Peyer's patch (tissue), 4 donors: ENCODE measurements at regions not wholly inside any gene's neighbourhood (a gene's known extent, or its start where the extent isn't known, plus 50 kb on each side); places are given as distances from the start of the nearest gene placed in this dataset.
"Not testable (repeated sequence)": the region's sequence is repeated elsewhere in the genome, so short reads cannot be mapped to it uniquely, and the experiment has no call there.

ENCODE experiments used
- DNase-seq, 3 donors: peaks; one replicate each; pipeline ENCODE4 v3.0.0-alpha.2; 2017 to 2019
- H3K27ac ChIP-seq, 4 donors: fragments of 200-600 bp; sonication (generic); one replicate each; pipeline ENCODE4 v1.5.1; 2016 to 2019
- H3K27me3 ChIP-seq, 2 donors: fragments of 200-600 bp; sonication (generic); one replicate each; pipeline ENCODE4 v1.5.1; 2019
- H3K36me3 ChIP-seq, 3 donors: fragments of 200-600 bp; sonication (generic); one replicate each; pipeline ENCODE4 v1.5.1; 2016 to 2019
- H3K4me1 ChIP-seq, 4 donors: fragments of 200-600 bp; sonication (generic); one replicate each; pipeline ENCODE4 v1.5.1; 2016 to 2019
- H3K4me3 ChIP-seq, 4 donors: fragments of 200-600 bp; sonication (generic); 1 replicate in 3 of 4; 2 replicates in 1 of 4; pipeline ENCODE4 v1.5.1; 2016 to 2019; ENCODE audit warnings: mild to moderate bottlenecking in 1 of 4
- H3K9me3 ChIP-seq, 4 donors: fragments of 200-600 bp; sonication (generic); one replicate each; pipeline ENCODE4 v1.5.1; 2016 to 2019; ENCODE audit warnings: mild to moderate bottlenecking in 1 of 4
- POLR2A ChIP-seq, 2 donors: fragments of 450-650 bp; IDR thresholded peaks; one replicate each; pipeline ENCODE4 v1.5.1; 2017; ENCODE audit warnings: antibody characterized with exemption in 2 of 2, mild to moderate bottlenecking in 2 of 2, moderate library complexity in 2 of 2
- TF ChIP-seq, protein P1 (sequence below), 6 experiments: fragments of 450-650 bp in 4 of 6; fragments of 200-600 bp in 2 of 6; sonication (generic) in 1 of 6; IDR thresholded peaks; one replicate each; pipeline ENCODE4 v1.5.1; 2017 to 2019; ENCODE audit warnings: antibody characterized with exemption in 6 of 6, mild to moderate bottlenecking in 3 of 6, moderate library complexity in 1 of 6

DNA sequence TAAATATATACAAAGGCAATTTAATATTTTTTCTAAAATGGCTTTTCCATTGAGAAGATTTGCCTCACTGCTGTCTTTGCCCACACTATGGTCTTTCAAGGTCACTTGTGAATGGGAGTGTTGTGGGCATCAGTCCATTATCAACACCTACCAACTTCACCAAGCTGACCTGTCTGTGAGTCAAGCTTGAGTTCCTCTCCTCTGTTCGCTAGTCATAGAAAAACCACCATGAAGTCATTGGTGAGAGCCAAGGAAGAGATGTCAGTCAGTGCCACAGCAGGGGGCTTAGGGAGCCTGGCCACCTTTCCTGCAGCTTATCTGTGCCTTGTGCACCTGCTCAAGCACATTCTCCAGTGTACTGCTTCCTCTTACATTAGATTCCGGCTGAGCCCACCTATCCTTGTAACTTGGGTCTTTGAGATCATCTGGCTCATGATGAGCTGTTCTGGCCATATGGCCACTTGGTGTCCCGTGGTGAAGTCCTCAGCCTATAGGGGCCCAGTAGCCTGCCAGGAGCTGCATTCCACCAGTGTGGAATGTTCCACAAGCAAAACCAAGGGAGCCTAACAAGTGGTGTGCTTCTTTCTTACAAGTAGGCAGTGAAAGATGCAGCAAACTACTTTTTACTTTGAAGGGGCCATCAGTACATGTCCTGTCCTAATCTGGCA lies 80.8 kb upstream of the C12orf71 start:
- Histone ChIP-seq H3K27me3 (no peaks in the 10 kb centered on the region), H3K27ac (peak overlapping the region in 2 of 4 donors; percentile 8 to 35), H3K4me1 (no peaks in the 10 kb centered on the region), H3K36me3 (no peaks in the 10 kb centered on the region), H3K9me3 (no peaks in the 10 kb centered on the region), H3K4me3 (no peak overlapping the region)
- TF ChIP-seq, protein P1, sequence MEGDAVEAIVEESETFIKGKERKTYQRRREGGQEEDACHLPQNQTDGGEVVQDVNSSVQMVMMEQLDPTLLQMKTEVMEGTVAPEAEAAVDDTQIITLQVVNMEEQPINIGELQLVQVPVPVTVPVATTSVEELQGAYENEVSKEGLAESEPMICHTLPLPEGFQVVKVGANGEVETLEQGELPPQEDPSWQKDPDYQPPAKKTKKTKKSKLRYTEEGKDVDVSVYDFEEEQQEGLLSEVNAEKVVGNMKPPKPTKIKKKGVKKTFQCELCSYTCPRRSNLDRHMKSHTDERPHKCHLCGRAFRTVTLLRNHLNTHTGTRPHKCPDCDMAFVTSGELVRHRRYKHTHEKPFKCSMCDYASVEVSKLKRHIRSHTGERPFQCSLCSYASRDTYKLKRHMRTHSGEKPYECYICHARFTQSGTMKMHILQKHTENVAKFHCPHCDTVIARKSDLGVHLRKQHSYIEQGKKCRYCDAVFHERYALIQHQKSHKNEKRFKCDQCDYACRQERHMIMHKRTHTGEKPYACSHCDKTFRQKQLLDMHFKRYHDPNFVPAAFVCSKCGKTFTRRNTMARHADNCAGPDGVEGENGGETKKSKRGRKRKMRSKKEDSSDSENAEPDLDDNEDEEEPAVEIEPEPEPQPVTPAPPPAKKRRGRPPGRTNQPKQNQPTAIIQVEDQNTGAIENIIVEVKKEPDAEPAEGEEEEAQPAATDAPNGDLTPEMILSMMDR (IDR thresholded peaks at IDR 0.05) = no peak
- TF ChIP-seq POLR2A (IDR thresholded peaks at IDR 0.05) = no peak
- DNase-seq = no peak

DNA sequence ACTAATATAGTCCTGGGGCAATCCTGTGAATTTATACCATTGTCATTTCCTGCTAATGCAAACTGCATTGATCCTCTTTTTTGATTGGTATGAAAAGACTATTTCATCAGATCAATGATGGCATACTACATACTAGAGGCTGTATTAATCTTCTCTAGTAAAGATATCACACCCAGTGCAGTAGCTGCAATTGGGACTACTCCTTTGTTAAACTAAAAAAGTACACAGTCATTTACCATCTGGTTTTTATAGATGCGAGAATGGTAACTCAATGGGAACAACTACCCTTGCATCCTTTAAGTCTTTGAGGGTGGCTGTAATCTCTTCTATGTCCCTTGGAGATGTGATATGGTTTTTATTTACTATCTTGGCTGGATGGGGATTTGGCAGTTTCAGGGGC lies 80.2 kb upstream of the STK38L start:
- Histone ChIP-seq H3K36me3 (no peaks in the 10 kb centered on the region), H3K27ac (peak overlapping the region in 1 of 4 donors; percentile 35), H3K4me1 (no peaks in the 10 kb centered on the region), H3K27me3 (no peaks in the 10 kb centered on the region), H3K9me3 (no peaks in the 10 kb centered on the region), H3K4me3 (no peak overlapping the region)
- TF ChIP-seq POLR2A (IDR thresholded peaks at IDR 0.05) = no peak
- TF ChIP-seq, protein P1 (IDR thresholded peaks at IDR 0.05) = no peak
- no peak for DNase-seq

DNA sequence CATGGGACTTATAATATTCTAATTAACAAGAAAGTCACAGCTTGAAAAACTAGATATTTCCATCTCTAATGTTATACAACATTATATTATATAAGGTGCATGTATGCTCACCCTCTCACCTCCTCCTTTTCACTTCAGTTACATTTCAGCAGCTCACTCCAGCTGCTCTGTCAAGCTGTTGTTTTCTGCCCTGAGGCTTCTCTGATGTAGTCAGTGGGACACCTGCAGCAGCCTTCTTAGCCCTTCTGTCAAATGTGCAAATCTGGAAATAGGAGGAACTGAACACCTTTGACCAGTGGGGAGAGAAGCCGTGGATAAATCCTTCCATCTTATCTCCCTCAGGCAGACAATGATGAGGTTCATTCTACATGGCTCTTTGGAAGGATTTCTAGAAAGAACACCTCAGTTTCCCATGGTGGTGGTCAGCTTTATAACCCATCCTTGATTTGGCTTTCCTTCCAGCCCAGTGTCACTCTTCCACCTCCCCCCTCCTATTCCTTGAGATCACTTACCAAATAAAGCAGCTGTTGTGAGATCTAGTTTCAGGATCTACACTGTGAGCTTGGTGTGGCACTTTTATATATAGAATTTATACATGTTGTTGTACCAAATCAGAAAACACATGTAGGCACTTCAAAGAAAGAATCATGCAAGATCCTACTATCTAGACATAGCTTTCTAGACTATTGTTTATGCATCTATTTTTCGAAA lies 79.6 kb upstream of the STK38L start:
- Histone ChIP-seq H3K9me3 (no peaks in the 10 kb centered on the region), H3K27ac (no peak overlapping the region), H3K36me3 (no peaks in the 10 kb centered on the region), H3K4me3 (no peak overlapping the region), H3K27me3 (no peaks in the 10 kb centered on the region), H3K4me1 (no peaks in the 10 kb centered on the region)
- TF ChIP-seq, protein P1 (IDR thresholded peaks at IDR 0.05) = no peak
- no peak for TF ChIP-seq POLR2A (IDR thresholded peaks at IDR 0.05)
- no peak for DNase-seq

DNA sequence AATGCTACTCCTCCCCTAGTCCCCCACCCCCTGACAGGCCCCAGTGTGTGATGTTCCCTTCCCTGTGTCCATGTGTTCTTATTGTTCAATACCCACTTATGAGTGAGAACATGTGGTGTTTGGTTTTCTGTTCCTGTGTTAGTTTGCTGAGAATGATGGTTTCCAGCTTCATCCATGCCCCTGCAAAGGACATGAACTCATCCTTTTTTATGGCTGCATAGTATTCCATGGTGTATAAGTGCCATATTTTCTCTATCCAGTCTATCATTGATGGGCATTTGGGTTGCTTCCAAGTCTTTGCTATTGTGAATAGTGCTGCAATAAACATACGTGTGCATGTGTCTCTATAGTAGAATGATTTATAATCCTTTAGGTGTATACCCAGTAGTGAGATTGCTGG lies 78.1 kb upstream of the STK38L start:
- not testable (repeated sequence) for H3K4me1 ChIP-seq, DNase-seq, H3K4me3 ChIP-seq, H3K27ac ChIP-seq, H3K36me3 ChIP-seq, H3K9me3 ChIP-seq, H3K27me3 ChIP-seq

DNA sequence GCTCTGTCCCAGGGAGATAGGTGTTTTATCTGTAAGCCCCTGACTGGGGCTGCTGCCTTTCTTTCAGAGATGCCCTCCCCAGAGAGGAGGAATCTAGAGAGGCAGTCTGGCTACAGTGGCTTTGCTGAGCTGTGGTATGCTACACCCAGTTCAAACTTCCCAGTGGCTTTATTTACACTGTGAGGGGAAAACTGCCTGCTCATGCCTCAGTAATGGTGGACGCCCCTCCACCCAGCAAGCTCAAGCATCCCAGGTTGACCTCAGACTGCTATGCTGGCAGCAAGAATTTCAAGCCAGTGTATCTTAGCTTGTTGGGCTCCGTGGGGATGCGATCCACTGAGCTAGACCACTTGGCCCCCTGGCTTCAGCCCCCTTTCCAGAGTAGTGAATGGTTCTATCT lies 72.6 kb upstream of the STK38L start:
- not testable (repeated sequence) for DNase-seq, H3K27me3 ChIP-seq, H3K27ac ChIP-seq, H3K36me3 ChIP-seq, H3K4me3 ChIP-seq, H3K9me3 ChIP-seq, H3K4me1 ChIP-seq

DNA sequence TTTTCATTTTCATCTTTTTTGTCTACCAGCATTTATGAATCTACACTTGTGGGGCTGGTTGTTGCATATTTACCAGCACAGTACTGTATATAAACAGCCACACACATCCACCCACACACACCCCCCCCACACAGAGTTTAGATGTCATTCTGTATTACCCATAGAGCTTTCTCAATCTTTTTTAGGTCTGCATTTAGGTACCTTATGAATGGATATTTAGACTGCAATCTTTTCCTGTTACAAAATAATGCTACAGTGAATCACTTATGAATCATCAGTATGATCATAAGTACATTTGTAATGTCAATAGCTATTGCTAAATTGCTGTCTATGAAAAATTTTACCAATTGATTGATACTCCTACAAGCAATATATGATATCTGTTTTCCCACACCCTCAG lies 67.3 kb upstream of the STK38L start:
- TF ChIP-seq POLR2A (IDR thresholded peaks at IDR 0.05) = no peak
- TF ChIP-seq, protein P1 (IDR thresholded peaks at IDR 0.05) = no peak
- DNase-seq = no peak
- H3K36me3 ChIP-seq = no peaks in the 10 kb centered on the region
- peaks cover 0 to 4% (median 0%) of the 10 kb centered on the region in 4 donors for H3K4me1 ChIP-seq
- H3K9me3 ChIP-seq = no peaks in the 10 kb centered on the region
- H3K27ac ChIP-seq = no peak overlapping the region
- no peak overlapping the region for H3K4me3 ChIP-seq
- no peaks in the 10 kb centered on the region for H3K27me3 ChIP-seq
